PFSK-1 (cell line): ENCODE measurements at regions not wholly inside any gene's neighbourhood (a gene's known extent, or its start where the extent isn't known, plus 50 kb on each side); places are given as distances from the start of the nearest gene placed in this dataset.

ENCODE experiments used
- POLR2AphosphoS5 ChIP-seq: IDR thresholded peaks from 2 replicates; pipeline ENCODE4 v1.6.1; 2012; ENCODE audit warnings: low read depth, mild to moderate bottlenecking, control low read depth, low read length, moderate library complexity
- REST ChIP-seq, 2 experiments: IDR thresholded peaks; 2 replicates each; pipeline versions ENCODE4 v1.6.1 to v1.8.0; 2011 to 2012; ENCODE audit warnings: low read depth in 2 of 2, low read length in 2 of 2, control low read depth in 1 of 2, inconsistent platforms in 1 of 2, mild to moderate bottlenecking in 1 of 2, moderate library complexity in 1 of 2; ENCODE audit not compliant: insufficient read depth in 1 of 2
- SIN3A ChIP-seq: IDR thresholded peaks from 2 replicates; pipeline ENCODE4 v1.6.1; 2012; ENCODE audit warnings: mild to moderate bottlenecking, low read length, moderate library complexity, borderline replicate concordance; ENCODE audit not compliant: insufficient read depth
- TAF1 ChIP-seq: IDR thresholded peaks from 2 replicates; pipeline ENCODE4 v1.6.1; 2012; ENCODE audit warnings: low read length, control low read depth, borderline replicate concordance; ENCODE audit not compliant: insufficient read depth

- TF ChIP-seq POLR2AphosphoS5 (no peak), TAF1 (no peak), REST (IDR thresholded peaks at IDR 0.05; ENCODE audit: insufficient read depth in 1 of 2, low read depth in 2 of 2, low read length in 2 of 2) (no peak), SIN3A (no peak)
Observed at GRCh38 chr4:153087671-153088194, 116.5 kb upstream of the TRIM2 start.
